Dermis microvascular lymphatic vessel endothelial cell (primary cell): ENCODE measurements at regions not wholly inside any gene's neighbourhood (a gene's known extent, or its start where the extent isn't known, plus 50 kb on each side); places are given as distances from the start of the nearest gene placed in this dataset.

Experiments
- DNase-seq, 2 donors: peaks; one replicate each; pipeline versions ENCODE4 v3.0.0 to v3.0.0-alpha.2; 2010; ENCODE audit warnings: low read depth in 2 of 2

DNA sequence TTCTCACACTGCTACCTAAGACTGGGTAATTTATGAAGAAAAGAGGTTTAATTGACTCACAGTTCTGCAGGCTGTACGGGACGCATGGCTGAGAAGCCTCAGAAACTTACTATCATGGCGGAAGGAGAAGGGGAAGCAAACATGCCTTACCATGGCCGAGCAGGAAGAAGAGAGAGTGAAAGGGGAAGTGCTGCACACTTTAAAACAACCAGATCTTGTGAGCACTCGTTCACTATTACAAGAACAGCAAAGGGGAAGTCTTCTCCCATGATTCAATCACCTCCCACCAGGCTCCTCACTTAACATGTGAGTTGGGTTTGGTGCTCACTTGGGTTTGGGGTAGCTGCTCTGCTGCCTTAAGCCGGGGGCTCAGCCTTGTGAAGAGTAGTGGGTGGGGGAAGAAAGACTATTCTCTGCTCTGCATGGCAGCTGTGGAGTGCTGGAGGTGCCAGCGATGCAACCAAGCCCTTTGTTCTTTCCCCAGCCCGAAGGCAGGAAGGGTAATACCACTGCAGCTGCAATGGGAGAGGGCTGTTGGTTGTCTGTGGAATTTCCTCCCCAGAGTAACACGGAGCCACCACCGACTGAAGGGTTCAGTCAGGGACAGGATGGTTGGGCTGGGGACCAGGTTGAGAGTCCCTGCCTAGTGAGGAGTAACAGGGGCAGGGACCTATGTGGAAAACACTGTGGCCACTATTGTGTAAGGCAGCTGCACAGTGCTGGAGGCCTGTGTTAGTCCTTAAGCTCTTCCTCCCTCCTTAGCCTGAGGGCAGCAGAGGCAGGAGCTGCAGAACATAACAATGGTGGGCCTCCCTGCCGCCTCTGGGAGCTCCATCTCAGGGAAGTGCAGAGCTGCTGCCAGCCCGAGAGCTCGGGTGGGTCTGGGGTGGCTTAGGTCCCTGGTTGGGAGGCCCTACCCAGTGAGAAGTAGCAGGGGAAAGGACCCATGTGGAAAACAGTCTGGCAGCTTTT, 1262.5 kb downstream of the EFNB2 start:
- DNase-seq, result no peak

DNA sequence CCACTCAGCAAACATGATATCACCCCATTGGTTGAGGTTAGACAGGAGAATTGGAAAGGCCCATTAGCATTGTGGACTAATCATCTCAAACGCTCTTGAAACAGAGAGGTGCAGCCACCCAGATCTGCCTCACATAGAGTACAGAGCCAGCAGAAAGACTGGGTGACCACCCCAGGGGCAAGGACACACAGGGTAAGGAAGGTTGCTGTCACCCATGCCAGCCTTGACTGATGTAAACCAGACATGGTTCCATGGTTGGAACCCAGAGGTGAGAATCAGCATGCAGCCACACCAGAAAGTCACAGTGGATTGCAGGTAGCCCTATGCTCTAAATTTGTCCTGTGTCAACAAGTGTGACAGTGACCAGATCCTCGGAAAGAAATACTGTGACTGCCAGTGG, 1268.8 kb downstream of the EFNB2 start:
- DNase-seq, result no peak

DNA sequence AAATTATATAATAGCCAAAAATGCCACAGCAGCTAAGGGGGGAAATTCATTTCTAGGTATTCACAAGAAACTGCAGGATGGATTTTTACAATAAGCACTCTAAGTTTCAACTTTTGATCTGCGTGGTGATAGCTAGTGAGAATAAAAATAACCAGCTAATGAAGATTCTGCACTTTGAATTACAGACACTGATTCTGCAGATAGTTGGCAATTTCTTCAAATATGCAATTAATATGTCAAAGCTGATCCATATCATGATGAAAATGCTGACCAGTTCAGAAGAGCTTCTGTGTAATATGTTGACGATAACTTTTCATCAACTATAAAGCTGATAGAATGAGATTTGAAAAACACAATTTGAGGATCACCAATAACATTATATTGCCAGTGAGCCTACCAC, 1272.9 kb downstream of the EFNB2 start:
- DNase-seq, result no peak

DNA sequence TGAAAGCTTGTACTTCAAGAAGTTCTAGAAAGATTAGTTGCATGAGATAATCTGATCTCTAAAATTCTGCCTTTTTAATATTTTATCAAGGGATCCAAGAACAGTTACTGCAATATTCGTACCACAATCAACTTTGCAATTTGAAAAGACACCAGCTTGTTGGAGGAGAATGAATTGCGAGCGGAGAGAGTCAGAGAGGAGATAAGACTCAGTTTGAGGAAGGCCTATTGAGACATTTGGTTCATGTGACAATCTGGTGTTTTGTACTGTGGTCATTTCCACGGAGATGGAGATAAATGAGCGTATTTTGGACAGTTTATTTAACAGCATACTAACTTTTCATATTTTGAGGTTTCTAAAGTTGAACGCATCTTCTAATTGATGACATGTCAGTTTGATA, 1276.0 kb downstream of the EFNB2 start:
- no peak for DNase-seq

DNA sequence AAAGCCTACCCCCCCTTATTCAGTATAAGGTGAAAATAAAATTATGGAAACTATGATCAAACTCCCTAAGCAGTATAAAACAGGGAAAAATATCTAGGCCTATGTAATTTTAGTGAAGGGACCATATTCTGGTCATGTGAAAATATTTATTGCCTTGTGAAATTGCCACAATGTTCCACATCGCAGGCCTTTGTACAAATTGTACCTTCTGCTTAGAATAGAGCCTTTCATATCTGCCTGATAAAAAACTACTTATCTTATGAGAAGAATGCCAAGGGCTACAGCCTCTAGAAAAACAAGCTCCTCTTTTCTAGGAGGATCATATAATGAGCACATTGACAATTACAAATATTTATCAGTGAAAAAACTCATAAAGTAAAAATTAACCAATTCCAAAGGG, 1280.0 kb downstream of the EFNB2 start:
- DNase-seq, result no peak

DNA sequence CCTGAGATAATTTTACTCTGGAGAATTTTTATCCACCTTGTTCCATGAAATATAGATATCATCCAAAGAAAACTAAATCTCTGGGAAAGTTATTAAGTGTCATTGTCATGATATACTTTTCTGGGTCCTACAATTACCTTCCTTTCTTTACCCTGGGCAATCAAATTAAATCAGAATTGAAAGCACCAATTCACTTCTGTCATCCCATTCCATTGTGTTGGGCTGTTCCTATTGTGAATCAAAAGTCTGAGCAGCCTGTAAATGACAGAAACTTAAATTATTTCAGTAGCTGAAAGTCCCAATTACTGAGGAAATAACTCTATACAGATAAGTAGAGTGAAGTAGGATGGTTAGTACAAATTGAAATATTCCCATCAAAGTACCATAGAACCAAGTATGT, 1284.2 kb downstream of the EFNB2 start:
- peak in 1 of 2 donors; percentile 1 for DNase-seq

DNA sequence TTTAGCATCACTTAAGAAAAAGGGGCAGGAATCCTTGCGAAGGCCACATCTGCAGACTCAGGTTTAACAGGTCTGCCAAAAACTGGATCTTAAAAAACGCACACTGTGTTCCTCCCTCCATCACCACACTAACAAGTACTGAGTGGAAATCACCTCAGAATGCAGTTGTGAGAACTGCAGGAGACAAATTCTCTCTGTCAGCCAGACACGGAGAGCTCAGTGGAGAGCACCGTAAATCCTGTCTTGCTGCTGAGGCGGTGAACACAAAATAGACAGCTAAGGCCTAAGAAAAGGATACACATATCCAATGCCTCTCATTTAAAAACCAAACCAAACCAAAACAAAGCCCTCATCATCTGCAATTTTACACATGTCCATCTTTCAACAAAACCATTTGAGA, 1287.6 kb downstream of the EFNB2 start:
- DNase-seq, result no peak

DNA sequence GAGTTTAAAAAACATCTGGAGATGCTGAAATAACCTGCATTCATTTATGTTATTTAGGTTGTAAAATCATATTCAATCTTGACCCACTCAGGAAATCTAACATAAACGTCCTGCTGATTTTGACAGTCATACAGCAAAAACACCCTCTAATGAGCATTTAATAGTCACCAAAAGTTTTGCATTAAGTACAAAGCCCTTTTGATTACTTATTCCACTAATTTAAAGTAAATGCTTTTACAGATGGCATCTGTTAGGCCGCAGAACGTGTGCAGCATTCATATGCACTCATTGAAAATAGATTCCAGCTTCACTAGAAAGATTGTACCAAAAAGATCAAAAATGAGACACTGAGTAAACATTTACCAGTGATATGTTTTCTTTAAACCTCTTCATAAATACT, 1295.1 kb downstream of the EFNB2 start:
- no peak for DNase-seq

DNA sequence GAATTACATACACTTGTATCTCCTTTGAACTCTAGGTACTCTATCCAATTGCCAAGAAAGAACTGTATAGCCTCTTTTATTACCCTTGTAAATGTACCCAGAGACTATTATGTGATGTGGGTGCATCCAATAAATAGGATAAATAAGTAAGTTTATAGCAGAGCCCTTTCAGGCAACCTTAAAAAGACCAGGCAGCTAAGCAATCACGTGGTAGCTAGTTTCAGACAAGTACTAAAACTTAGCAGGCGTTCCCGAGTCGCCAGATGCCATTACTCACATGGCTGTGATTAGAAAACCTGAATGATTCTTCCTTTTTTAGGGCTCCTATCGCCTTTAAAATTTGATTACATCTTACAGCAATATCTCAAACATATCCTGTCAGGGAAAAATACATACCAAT, 1303.0 kb downstream of the EFNB2 start:
- DNase-seq, result no peak

DNA sequence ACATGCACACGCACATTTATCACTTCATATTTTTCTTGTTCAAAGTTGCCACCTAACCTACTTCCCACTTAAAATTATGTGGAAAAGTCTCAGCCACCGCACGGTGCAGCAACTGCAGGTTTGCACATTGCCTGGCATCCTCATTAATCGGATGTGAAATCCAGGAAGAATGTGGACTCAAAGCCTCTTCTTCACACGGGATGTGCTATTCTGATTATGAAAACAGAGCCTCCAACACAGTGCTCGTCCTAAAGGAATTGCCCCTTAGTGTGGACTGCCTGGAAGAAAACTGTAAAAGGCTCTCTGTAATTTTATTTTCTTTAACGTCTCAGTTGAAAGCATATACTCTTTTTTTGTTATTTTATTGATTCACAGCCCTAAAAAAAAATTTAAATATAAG, 1303.5 kb downstream of the EFNB2 start:
- DNase-seq, result no peak

DNA sequence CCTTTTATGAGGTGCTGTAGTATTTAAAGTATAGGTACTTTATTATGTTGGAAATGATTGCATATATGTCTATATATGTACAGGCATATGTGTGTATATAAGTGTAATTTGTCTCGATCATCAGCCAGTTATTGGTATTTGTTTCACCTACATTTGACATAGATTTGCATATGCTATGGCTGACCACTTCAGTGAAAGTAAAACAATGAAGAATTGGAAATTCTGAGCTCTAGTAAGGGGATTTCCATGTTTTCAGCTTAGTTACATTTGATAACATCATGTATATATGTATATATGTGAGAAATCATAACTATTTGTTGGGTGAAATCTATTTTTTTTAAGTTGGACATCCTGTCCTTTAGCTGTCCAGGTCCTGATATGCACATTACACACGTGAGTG, 1303.9 kb downstream of the EFNB2 start:
- DNase-seq, result no peak

DNA sequence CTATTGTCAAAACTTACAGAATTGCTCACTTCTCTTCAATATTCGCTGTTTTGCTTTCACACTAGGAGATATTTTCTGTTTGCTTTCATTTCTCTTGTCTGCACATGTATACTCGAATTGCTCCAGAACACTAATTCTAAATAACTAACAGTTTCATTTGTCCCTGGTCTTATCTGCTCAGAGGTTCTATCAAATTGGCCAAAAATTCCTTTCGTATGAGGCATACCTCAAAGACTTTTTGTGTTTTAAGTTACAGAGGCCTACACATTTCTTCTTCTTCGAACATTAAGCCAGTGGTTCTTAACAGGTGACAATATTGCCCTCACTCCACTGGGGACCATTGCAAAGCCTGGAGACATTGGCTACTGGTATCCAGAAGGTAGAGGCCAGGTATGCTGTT, 1314.6 kb downstream of the EFNB2 start:
- DNase-seq, result no peak

DNA sequence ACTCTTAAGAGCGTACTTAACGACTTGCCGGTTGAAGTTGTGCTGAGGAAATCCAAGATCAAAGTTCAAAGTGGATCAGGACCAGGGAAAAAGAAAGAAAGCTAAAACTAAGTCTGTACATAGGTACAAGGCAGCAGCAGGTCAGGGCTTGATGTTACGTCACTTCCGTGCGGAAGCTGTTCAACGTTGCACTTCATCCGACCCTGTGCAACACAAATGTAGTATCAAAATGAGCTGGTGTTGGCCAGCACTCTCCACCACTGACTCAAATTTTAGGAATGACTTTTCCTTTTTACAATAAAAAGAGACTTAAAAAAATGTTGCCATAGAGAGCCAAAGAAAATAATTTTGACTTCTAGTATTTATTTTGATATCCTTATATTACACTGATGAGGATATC, 1315.4 kb downstream of the EFNB2 start:
- no peak for DNase-seq

DNA sequence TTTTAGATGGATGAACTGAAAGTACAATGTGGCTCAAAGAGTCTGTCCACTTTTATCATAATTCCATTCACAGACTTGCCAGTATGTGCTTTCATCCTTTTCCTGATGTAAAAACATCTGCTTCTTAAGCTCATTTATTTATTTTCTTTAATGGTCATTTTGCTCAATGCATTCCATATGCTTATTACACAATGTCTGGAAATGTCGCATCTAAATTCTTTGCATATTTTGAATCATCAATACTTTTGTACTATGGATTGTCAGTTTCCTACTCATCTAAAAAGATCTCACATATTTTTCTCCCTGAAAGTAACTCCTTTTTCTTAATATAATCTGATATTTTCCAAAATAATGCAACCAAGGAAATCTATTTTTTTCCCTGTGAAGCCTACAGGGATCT, 1315.8 kb downstream of the EFNB2 start:
- DNase-seq, result no peak

DNA sequence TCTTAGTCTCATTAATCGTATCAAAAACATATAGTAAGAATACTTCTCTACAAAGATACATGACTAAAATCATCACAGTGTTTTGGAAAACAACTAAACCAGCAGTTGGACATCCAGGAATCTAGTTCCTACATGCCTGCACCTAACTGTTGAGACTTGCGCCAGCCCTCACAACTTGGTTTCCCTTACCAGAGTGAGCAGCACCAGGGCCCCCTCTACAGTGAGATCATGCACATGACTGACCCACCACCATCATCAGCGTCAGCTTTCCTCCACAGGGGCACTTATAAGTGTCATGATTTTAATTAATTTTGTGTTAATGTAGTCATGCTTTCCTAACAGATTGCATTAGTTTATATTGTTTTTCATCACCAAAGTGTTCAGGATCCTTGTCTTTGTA, 1322.0 kb downstream of the EFNB2 start:
- no peak for DNase-seq

DNA sequence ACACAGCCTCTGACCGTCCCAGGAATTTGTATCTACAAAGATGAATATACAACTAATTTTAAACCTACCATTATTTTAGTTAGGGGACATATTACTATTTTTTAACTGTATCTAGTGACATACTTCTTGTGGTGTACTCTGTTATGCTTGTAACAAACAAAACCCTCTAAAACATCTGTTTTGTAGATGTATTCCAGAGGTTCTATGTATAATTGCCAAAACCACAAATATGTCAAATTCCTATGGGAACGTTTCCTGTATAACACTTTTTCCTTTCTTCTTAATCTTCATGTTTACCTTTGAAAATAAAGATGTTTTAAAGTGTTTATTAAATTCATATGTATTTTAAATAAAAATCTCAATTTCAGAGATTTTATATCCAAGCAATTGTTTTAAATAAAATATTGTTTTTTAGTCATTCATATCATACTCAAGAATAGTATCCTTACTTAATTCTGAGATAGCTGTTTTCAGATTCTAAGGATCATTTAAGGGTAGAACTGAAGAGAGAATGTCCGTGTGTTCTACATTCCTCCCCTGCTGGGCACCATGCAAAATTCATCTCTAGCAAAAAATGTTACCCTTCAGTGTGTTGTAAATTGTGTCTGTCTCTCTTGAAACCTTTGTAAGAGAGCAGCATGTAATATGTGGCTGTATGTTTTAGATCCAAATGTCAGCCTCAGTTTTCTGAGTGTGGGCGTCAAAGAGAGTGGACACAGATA, 1327.7 kb downstream of the EFNB2 start:
- no peak for DNase-seq

DNA sequence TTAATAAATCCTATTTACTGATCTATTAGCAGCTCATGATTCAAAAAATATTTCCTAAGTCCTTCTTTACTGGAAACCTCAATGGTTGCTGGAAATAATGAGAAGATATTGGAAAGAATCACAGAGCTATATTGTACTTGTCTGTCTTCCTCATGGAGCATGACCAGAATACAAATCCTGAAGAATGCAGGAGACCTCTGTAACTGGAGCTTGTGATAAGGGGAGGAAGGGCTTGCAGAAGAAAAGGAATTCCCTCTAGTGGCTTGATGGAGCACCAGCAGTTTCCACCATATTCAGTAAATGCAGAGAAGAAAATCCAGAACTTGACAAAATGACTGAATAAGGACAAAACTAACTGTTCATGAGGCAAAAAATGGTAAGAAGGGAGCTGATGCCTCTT, 1333.1 kb downstream of the EFNB2 start:
- DNase-seq, result peak; percentile 41 to 62

DNA sequence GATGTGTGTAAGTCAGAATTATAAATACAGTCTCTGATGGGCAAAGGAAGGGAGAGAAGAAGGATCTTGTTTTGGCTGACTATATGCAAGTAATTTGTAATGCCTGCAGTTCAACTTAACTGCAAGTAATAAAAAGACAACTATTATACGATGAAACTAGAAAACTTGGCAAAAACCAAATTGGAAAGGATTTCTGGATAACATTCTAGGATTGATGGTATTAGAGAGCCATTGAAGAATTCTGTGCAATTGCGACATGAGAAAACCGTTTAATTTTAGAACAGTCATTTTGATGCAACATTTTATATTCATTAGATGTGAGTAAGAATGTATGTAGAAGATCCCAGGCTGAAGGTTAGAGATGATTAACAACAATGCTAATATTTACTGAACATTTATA, 1334.1 kb downstream of the EFNB2 start:
- no peak for DNase-seq

DNA sequence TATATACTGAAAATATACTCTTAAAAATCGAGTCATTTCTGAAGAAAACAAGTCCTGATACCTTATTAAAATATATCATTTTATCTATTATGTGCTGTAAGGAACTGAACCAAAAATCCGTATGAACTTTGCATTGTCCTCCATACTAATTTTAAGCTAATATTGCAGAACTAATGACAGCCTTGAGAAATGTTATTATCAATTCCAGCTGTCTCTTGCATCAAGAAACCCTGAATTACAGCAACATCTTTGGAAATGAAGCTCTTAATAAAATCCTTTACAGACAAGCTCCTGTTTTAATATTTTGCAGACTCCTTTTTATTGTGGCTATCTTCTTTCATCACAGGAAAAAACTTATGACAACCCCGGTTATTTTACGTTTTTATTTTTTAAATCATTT, 1335.3 kb downstream of the EFNB2 start:
- no peak for DNase-seq

DNA sequence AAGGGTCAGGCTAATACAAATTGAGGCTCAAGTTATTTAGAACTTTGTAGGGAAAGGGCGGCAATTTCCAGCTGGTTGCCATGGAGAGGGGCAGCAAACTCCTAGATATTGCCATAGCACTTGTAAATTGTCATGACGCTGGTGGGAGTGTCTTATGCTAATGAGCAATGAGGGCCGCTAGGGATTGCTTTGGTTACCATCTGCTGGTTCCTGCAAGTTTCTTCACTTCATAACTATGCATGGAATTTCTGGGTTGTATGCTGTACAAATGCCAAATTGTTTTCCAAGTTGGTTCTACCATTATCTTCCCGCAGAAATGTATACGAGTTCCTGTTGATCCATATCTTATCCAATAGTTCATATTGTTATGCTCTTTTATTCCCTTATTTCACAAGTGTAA, 1339.4 kb downstream of the EFNB2 start:
- peak; percentile 50 to 62 for DNase-seq

DNA sequence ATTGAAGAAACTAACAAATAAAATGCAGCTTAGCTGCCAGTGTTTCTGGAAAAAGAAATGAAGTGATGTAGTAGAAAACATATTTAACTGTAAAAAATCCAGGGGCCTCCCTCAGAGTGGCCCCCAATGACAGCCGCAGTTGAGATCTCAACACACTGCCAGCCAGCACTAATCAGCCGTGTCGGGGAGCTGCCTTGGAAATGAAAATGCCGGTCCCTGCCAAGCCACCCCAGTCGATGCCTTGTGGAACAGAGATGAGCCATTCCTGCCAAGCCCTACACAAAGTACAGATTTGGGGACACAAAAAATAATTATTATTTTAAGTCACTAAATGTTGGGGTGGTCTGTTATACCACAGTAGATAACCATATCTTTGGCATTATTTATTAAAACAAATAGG, 1342.4 kb downstream of the EFNB2 start:
- DNase-seq, result no peak

DNA sequence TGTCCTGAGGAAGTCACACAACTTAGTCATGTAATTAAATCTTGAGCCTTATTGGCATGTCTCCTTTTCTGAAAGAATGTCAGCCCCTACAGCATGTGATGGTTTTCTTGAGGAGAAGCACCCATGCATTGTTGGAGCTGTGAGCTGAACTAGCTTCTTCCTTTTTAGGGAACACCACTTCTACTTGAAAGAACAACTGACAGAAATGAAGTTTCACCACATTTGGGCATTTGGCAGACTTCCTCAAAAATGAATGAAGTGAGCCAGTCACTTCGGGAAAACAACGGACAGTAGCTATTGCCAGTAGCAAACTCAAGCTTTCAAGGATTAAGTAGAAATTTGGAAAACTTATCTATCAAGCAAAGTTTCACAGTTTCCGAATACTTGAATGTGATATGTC, 1351.3 kb downstream of the EFNB2 start:
- DNase-seq, result no peak
